BLaER1 (cell line): ENCODE measurements at regions not wholly inside any gene's neighbourhood (a gene's known extent, or its start where the extent isn't known, plus 50 kb on each side); places are given as distances from the start of the nearest gene placed in this dataset.

Source experiments
- H3K27ac ChIP-seq: shearing (Covaris generic); formaldehyde crosslinking; 2 replicates; pipeline ENCODE4 v1.8.1; 2022
- H3K27me3 ChIP-seq: shearing (Covaris generic); formaldehyde crosslinking; 2 replicates; pipeline ENCODE4 v1.8.1; 2022
- H3K36me3 ChIP-seq: shearing (Covaris generic); formaldehyde crosslinking; 2 replicates; pipeline ENCODE4 v1.8.1; 2022
- H3K4me1 ChIP-seq: shearing (Covaris generic); formaldehyde crosslinking; 2 replicates; pipeline ENCODE4 v1.8.1; 2022
- H3K4me2 ChIP-seq: shearing (Covaris generic); formaldehyde crosslinking; 2 replicates; pipeline ENCODE4 v1.8.1; 2022
- H3K4me3 ChIP-seq: shearing (Covaris generic); formaldehyde crosslinking; 2 replicates; pipeline ENCODE4 v1.8.1; 2022
- H3K9ac ChIP-seq: shearing (Covaris generic); formaldehyde crosslinking; 2 replicates; pipeline ENCODE4 v1.8.1; 2022
- H3K9me3 ChIP-seq: shearing (Covaris generic); formaldehyde crosslinking; 2 replicates; pipeline ENCODE4 v1.8.1; 2022
- H4K20me1 ChIP-seq: shearing (Covaris generic); formaldehyde crosslinking; 2 replicates; pipeline ENCODE4 v1.8.1; 2022
- Cebpa-rat ChIP-seq: shearing (Covaris generic); IDR thresholded peaks from 2 replicates; pipeline ENCODE4 v1.8.1; 2022

GRCh38 chr12:97257726-97258125 is 204.9 kb upstream of the RMST start:
- H3K9ac ChIP-seq: no peak overlapping the region
- H3K27me3 ChIP-seq: no peaks in the 10 kb centered on the region
- no peaks in the 10 kb centered on the region for H4K20me1 ChIP-seq
- H3K9me3 ChIP-seq: no peaks in the 10 kb centered on the region
- H3K4me3 ChIP-seq: no peak overlapping the region
- H3K4me1 ChIP-seq: no peaks in the 10 kb centered on the region
- H3K4me2 ChIP-seq: no peak overlapping the region
- no peak for TF ChIP-seq Cebpa-rat
- no peak overlapping the region for H3K27ac ChIP-seq
- no peaks in the 10 kb centered on the region for H3K36me3 ChIP-seq

GRCh38 chr12:97259098-97259497 is 203.5 kb upstream of the RMST start:
- H3K4me1 ChIP-seq: no peaks in the 10 kb centered on the region
- no peaks in the 10 kb centered on the region for H3K27me3 ChIP-seq
- H3K9ac ChIP-seq: no peak overlapping the region
- TF ChIP-seq Cebpa-rat: no peak
- no peak overlapping the region for H3K27ac ChIP-seq
- no peaks in the 10 kb centered on the region for H3K9me3 ChIP-seq
- H3K36me3 ChIP-seq: no peaks in the 10 kb centered on the region
- H3K4me2 ChIP-seq: no peak overlapping the region
- no peak overlapping the region for H3K4me3 ChIP-seq
- no peaks in the 10 kb centered on the region for H4K20me1 ChIP-seq

- Histone ChIP-seq H3K4me2 (no peak overlapping the region), H3K27ac (no peak overlapping the region), H3K36me3 (no peaks in the 10 kb centered on the region), H3K4me1 (no peaks in the 10 kb centered on the region), H3K9me3 (no peaks in the 10 kb centered on the region), H3K9ac (no peak overlapping the region), H4K20me1 (no peaks in the 10 kb centered on the region), H3K27me3 (no peaks in the 10 kb centered on the region), H3K4me3 (no peak overlapping the region)
- no peak for TF ChIP-seq Cebpa-rat
These were observed 201.8 kb upstream of the RMST start for GRCh38 chr12:97260786-97261185.

- Histone ChIP-seq H3K4me2 (no peak overlapping the region), H3K4me3 (no peak overlapping the region), H3K27ac (no peak overlapping the region), H3K27me3 (no peaks in the 10 kb centered on the region), H3K36me3 (no peaks in the 10 kb centered on the region), H3K9me3 (peaks cover 12% of the 10 kb centered on the region; the same call in 1 of the 2 replicates), H3K9ac (no peak overlapping the region), H3K4me1 (no peaks in the 10 kb centered on the region), H4K20me1 (no peaks in the 10 kb centered on the region)
- no peak for TF ChIP-seq Cebpa-rat
These were observed 195.4 kb upstream of the RMST start for GRCh38 chr12:97267166-97267565.

GRCh38 chr12:97267594-97268202 is 194.9 kb upstream of the RMST start:
- Histone ChIP-seq H3K9me3 (peaks cover 15% of the 10 kb centered on the region; the same call in 1 of the 2 replicates), H3K9ac (no peak overlapping the region), H3K36me3 (no peaks in the 10 kb centered on the region), H3K4me2 (no peak overlapping the region), H3K27me3 (no peaks in the 10 kb centered on the region), H3K27ac (no peak overlapping the region), H3K4me3 (no peak overlapping the region), H3K4me1 (no peaks in the 10 kb centered on the region), H4K20me1 (no peaks in the 10 kb centered on the region)
- no peak for TF ChIP-seq Cebpa-rat

- no peak for TF ChIP-seq Cebpa-rat
- no peak overlapping the region for H3K4me3 ChIP-seq
- no peak overlapping the region for H3K4me2 ChIP-seq
- H3K9me3 ChIP-seq: peaks cover 20% of the 10 kb centered on the region; the same call in 1 of the 2 replicates
- H3K27ac ChIP-seq: no peak overlapping the region
- no peaks in the 10 kb centered on the region for H3K36me3 ChIP-seq
- no peak overlapping the region for H3K9ac ChIP-seq
- no peaks in the 10 kb centered on the region for H3K27me3 ChIP-seq
- no peaks in the 10 kb centered on the region for H4K20me1 ChIP-seq
- H3K4me1 ChIP-seq: no peaks in the 10 kb centered on the region
These were observed 190.1 kb upstream of the RMST start for GRCh38 chr12:97272471-97272870.

- H3K4me3 ChIP-seq: no peak overlapping the region
- no peaks in the 10 kb centered on the region for H3K36me3 ChIP-seq
- H3K9ac ChIP-seq: no peak overlapping the region
- no peak overlapping the region for H3K4me2 ChIP-seq
- H4K20me1 ChIP-seq: no peaks in the 10 kb centered on the region
- no peak for TF ChIP-seq Cebpa-rat
- H3K9me3 ChIP-seq: peaks cover 20% of the 10 kb centered on the region; the same call in 1 of the 2 replicates
- H3K27ac ChIP-seq: no peak overlapping the region
- H3K27me3 ChIP-seq: no peaks in the 10 kb centered on the region
- H3K4me1 ChIP-seq: no peaks in the 10 kb centered on the region
These were observed 188.2 kb upstream of the RMST start for GRCh38 chr12:97274386-97274785.

- H3K4me2 ChIP-seq: no peak overlapping the region
- H3K9me3 ChIP-seq: peaks cover 20% of the 10 kb centered on the region; the same call in 1 of the 2 replicates
- no peaks in the 10 kb centered on the region for H3K27me3 ChIP-seq
- no peaks in the 10 kb centered on the region for H3K36me3 ChIP-seq
- H3K27ac ChIP-seq: no peak overlapping the region
- H3K4me1 ChIP-seq: no peaks in the 10 kb centered on the region
- H3K9ac ChIP-seq: no peak overlapping the region
- no peaks in the 10 kb centered on the region for H4K20me1 ChIP-seq
- no peak for TF ChIP-seq Cebpa-rat
- H3K4me3 ChIP-seq: no peak overlapping the region
These were observed 187.3 kb upstream of the RMST start for GRCh38 chr12:97275256-97275655.

- no peak overlapping the region for H3K9ac ChIP-seq
- H3K4me3 ChIP-seq: no peak overlapping the region
- H3K27me3 ChIP-seq: no peaks in the 10 kb centered on the region
- TF ChIP-seq Cebpa-rat: no peak
- H3K9me3 ChIP-seq: peaks cover 16% of the 10 kb centered on the region; the same call in 1 of the 2 replicates
- no peaks in the 10 kb centered on the region for H3K4me1 ChIP-seq
- no peaks in the 10 kb centered on the region for H3K36me3 ChIP-seq
- no peak overlapping the region for H3K27ac ChIP-seq
- no peak overlapping the region for H3K4me2 ChIP-seq
- no peaks in the 10 kb centered on the region for H4K20me1 ChIP-seq
These were observed 186.6 kb upstream of the RMST start for GRCh38 chr12:97275728-97276590.
